ENCODE measurements at regions not wholly inside any gene's neighbourhood (a gene's known extent, or its start where the extent isn't known, plus 50 kb on each side); places are given as distances from the start of the nearest gene placed in this dataset.

GRCh38 chr7:136717910-136718557, 150.4 kb upstream of the CHRM2 start:
- H3K36me3 Mint-ChIP-seq (ENCODE audit: low read depth) = no peaks in the 10 kb centered on the region

GRCh38 chr7:136714062-136714461, 154.4 kb upstream of the CHRM2 start:
- Mint-ChIP-seq H3K27me3 (ENCODE audit: low read depth, poor library complexity) (no peaks in the 10 kb centered on the region), H3K9me3 (no peaks in the 10 kb centered on the region)

More at GRCh38 chr7:136717910-136718557, 150.4 kb upstream of the CHRM2 start:
- Mint-ChIP-seq H3K4me1 (no peaks in the 10 kb centered on the region), H3K27me3 (ENCODE audit: low read depth, poor library complexity) (no peaks in the 10 kb centered on the region), H3K4me3 (no peak overlapping the region), H3K27ac (no peak overlapping the region), H3K9me3 (no peaks in the 10 kb centered on the region)
- TF ChIP-seq CTCF (IDR thresholded peaks at IDR 0.05) = no peak
- no peak for DNase-seq

GRCh38 chr7:136710751-136711150, 157.7 kb upstream of the CHRM2 start:
- Mint-ChIP-seq H3K36me3 (ENCODE audit: low read depth) (no peaks in the 10 kb centered on the region), H3K9me3 (no peaks in the 10 kb centered on the region), H3K4me1 (peaks cover 8% of the 10 kb centered on the region), H3K27me3 (ENCODE audit: low read depth, poor library complexity) (peaks cover 3% of the 10 kb centered on the region), H3K27ac (no peak overlapping the region), H3K4me3 (no peak overlapping the region)
- TF ChIP-seq CTCF (IDR thresholded peaks at IDR 0.05) = no peak
- DNase-seq = no peak

More at GRCh38 chr7:136714062-136714461, 154.4 kb upstream of the CHRM2 start:
- DNase-seq = no peak
- Mint-ChIP-seq H3K27ac (no peak overlapping the region), H3K36me3 (ENCODE audit: low read depth) (no peaks in the 10 kb centered on the region), H3K4me3 (no peak overlapping the region), H3K4me1 (peaks cover 8% of the 10 kb centered on the region)
- no peak for TF ChIP-seq CTCF (IDR thresholded peaks at IDR 0.05)

- TF ChIP-seq CTCF (IDR thresholded peaks at IDR 0.05) = no peak
- Mint-ChIP-seq H3K9me3 (no peaks in the 10 kb centered on the region), H3K4me3 (no peak overlapping the region), H3K27me3 (ENCODE audit: low read depth, poor library complexity) (peaks cover 3% of the 10 kb centered on the region), H3K36me3 (ENCODE audit: low read depth) (no peaks in the 10 kb centered on the region), H3K27ac (peak overlapping the region; percentile 18), H3K4me1 (peaks cover 8% of the 10 kb centered on the region)
- DNase-seq = no peak
These were observed 158.6 kb upstream of the CHRM2 start for GRCh38 chr7:136709876-136710275.

GRCh38 chr7:136702913-136703312, 165.5 kb upstream of the CHRM2 start:
- Mint-ChIP-seq H3K27me3 (ENCODE audit: low read depth, poor library complexity) (peaks cover 3% of the 10 kb centered on the region), H3K27ac (no peak overlapping the region), H3K9me3 (no peaks in the 10 kb centered on the region), H3K4me3 (no peak overlapping the region), H3K4me1 (no peaks in the 10 kb centered on the region), H3K36me3 (ENCODE audit: low read depth) (no peaks in the 10 kb centered on the region)
- no peak for DNase-seq
- no peak for TF ChIP-seq CTCF (IDR thresholded peaks at IDR 0.05)

- Mint-ChIP-seq H3K4me1 (no peaks in the 10 kb centered on the region), H3K27me3 (ENCODE audit: low read depth, poor library complexity) (no peaks in the 10 kb centered on the region), H3K9me3 (no peaks in the 10 kb centered on the region), H3K36me3 (ENCODE audit: low read depth) (no peaks in the 10 kb centered on the region), H3K27ac (no peak overlapping the region), H3K4me3 (no peak overlapping the region)
- DNase-seq = no peak
- no peak for TF ChIP-seq CTCF (IDR thresholded peaks at IDR 0.05)
These were observed 169.5 kb upstream of the CHRM2 start for GRCh38 chr7:136698977-136699376.
